ENCODE measurements at regions not wholly inside any gene's neighbourhood (a gene's known extent, or its start where the extent isn't known, plus 50 kb on each side); places are given as distances from the start of the nearest gene placed in this dataset.

DNA sequence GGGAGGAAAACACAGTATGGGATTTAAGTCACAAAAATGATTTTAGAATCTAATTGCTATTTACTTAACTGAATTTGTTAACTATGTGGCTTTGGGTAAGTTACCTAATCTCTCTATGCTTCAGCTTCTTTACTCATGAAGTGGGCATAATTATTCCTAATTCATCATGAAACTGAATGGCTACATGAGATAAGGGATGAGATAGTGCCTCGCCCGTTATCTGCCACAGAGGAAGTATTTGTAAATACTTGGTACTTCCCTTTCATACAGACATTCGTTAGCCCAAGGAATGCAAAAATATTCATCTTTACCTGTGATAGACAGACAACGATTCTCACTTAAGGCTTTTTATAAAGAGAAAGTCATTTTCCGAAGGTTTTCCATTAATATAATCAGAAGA, 221.2 kb upstream of the BLID start:
- in situ Hi-C loops (cut with HindIII; ENCODE audit: low sequenced_read_pairs) = no loop called here
- DNase-seq (ENCODE audit: low read depth) = no peak
- TF ChIP-seq, protein P1, sequence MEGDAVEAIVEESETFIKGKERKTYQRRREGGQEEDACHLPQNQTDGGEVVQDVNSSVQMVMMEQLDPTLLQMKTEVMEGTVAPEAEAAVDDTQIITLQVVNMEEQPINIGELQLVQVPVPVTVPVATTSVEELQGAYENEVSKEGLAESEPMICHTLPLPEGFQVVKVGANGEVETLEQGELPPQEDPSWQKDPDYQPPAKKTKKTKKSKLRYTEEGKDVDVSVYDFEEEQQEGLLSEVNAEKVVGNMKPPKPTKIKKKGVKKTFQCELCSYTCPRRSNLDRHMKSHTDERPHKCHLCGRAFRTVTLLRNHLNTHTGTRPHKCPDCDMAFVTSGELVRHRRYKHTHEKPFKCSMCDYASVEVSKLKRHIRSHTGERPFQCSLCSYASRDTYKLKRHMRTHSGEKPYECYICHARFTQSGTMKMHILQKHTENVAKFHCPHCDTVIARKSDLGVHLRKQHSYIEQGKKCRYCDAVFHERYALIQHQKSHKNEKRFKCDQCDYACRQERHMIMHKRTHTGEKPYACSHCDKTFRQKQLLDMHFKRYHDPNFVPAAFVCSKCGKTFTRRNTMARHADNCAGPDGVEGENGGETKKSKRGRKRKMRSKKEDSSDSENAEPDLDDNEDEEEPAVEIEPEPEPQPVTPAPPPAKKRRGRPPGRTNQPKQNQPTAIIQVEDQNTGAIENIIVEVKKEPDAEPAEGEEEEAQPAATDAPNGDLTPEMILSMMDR (IDR thresholded peaks at IDR 0.05; ENCODE audit: low read depth, low read length, missing control alignments) = no peak
- H3K4me3 ChIP-seq (ENCODE audit: low read depth, low read length) = no peak overlapping the region

GRCh38 chr11:122336706-122337105, 220.7 kb upstream of the BLID start:
- in situ Hi-C loops (cut with HindIII; ENCODE audit: low sequenced_read_pairs) = no loop called here
- H3K4me3 ChIP-seq (ENCODE audit: low read depth, low read length) = no peak overlapping the region
- no peak for DNase-seq (ENCODE audit: low read depth)
- TF ChIP-seq, protein P1 (IDR thresholded peaks at IDR 0.05; ENCODE audit: low read depth, low read length, missing control alignments) = no peak

- DNase-seq (ENCODE audit: low read depth) = no peak
- no peak overlapping the region for H3K4me3 ChIP-seq (ENCODE audit: low read depth, low read length)
- in situ Hi-C loops (cut with HindIII; ENCODE audit: low sequenced_read_pairs) = no loop called here
- TF ChIP-seq, protein P1 (IDR thresholded peaks at IDR 0.05; ENCODE audit: low read depth, low read length, missing control alignments) = no peak
These were observed 218.7 kb upstream of the BLID start for GRCh38 chr11:122334546-122335339.

- no peak for DNase-seq (ENCODE audit: low read depth)
- in situ Hi-C loops (cut with HindIII; ENCODE audit: low sequenced_read_pairs) = no loop called here
- H3K4me3 ChIP-seq (ENCODE audit: low read depth, low read length) = no peak overlapping the region
- TF ChIP-seq, protein P1 (IDR thresholded peaks at IDR 0.05; ENCODE audit: low read depth, low read length, missing control alignments) = no peak
These were observed 217.5 kb upstream of the BLID start for GRCh38 chr11:122333467-122333866.

DNA sequence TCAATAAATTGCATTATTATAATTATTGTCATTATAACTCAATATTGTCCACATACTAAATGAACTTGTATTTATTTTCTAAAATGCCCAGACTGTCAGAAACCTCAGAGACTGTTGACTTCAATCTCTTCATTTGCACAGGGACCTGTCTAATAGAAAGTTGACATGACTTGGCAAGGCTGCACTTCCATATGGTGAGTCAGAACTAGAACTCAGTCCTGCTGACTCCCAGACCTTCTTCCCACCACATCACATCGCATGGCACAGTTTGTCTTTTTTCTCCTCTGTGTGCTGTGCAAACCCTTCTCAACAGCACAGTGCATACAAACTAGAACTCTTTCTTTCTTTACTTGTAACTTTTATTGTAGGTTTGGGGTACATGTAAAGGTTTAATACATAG, 215.1 kb upstream of the BLID start:
- TF ChIP-seq, protein P1 (IDR thresholded peaks at IDR 0.05; ENCODE audit: low read depth, low read length, missing control alignments) = no peak
- H3K4me3 ChIP-seq (ENCODE audit: low read depth, low read length) = no peak overlapping the region
- no peak for DNase-seq (ENCODE audit: low read depth)
- in situ Hi-C loops (cut with HindIII; ENCODE audit: low sequenced_read_pairs) = no loop called here

- in situ Hi-C loops (cut with HindIII; ENCODE audit: low sequenced_read_pairs) = no loop called here
- TF ChIP-seq, protein P1 (IDR thresholded peaks at IDR 0.05; ENCODE audit: low read depth, low read length, missing control alignments) = no peak
- no peak for DNase-seq (ENCODE audit: low read depth)
- H3K4me3 ChIP-seq (ENCODE audit: low read depth, low read length) = no peak overlapping the region
These were observed 214.4 kb upstream of the BLID start for GRCh38 chr11:122330279-122330965.

All from astrocyte of the cerebellum (primary cell).